ENCODE measurements at regions not wholly inside any gene's neighbourhood (a gene's known extent, or its start where the extent isn't known, plus 50 kb on each side); places are given as distances from the start of the nearest gene placed in this dataset.

DNA sequence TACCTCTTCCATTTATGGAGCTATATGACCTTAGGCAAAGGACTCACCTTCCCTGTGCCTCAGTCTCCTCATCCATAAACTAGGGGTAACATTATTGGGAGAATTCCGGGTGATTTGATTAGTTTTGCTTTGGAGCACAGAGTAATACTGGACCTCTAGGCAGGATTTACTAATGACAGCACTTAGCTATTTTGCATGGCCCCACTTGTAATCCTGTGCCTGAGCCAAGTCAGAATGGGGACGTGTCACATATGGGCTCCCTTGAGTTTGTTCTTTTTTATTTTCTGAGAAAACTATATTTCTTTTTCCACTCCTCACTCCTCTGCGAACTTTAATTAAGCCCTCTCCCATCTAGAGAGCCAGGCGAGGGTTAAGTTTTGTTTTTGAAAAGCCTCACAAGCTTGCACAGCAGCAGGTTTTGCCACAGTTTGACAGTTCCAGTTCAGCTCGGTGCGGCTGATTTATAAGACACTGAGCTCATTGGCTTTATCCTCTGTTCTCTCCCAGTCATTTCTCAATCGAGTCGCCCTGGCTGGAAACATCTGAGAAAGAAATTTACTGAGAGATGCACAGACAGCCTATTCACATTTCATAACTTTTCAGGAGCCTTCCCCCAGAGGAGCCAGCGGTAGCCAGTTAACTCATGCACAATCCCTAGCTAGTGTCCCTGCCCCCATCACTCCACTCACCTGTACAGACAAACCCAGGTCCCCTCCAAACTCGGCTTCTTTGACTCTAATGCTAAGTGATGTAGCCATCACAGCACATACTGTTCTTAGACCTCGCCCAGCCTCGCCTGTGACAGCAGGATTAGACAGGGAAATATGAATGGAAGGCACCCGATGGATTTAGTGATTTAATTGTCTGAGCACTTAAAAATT is 441.9 kb upstream of the NPVF start:
- TF ChIP-seq, protein P1, sequence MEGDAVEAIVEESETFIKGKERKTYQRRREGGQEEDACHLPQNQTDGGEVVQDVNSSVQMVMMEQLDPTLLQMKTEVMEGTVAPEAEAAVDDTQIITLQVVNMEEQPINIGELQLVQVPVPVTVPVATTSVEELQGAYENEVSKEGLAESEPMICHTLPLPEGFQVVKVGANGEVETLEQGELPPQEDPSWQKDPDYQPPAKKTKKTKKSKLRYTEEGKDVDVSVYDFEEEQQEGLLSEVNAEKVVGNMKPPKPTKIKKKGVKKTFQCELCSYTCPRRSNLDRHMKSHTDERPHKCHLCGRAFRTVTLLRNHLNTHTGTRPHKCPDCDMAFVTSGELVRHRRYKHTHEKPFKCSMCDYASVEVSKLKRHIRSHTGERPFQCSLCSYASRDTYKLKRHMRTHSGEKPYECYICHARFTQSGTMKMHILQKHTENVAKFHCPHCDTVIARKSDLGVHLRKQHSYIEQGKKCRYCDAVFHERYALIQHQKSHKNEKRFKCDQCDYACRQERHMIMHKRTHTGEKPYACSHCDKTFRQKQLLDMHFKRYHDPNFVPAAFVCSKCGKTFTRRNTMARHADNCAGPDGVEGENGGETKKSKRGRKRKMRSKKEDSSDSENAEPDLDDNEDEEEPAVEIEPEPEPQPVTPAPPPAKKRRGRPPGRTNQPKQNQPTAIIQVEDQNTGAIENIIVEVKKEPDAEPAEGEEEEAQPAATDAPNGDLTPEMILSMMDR (IDR thresholded peaks at IDR 0.05; ENCODE audit: insufficient read depth, low read depth, low read length), result no peak
- TF ChIP-seq EZH2 (IDR thresholded peaks at IDR 0.05; ENCODE audit: insufficient read depth, low read length), result no peak

Data from astrocyte (in vitro differentiated cells and primary cell).